ENCODE measurements at regions not wholly inside any gene's neighbourhood (a gene's known extent, or its start where the extent isn't known, plus 50 kb on each side); places are given as distances from the start of the nearest gene placed in this dataset.

GRCh38 chr21:26284531-26284930 is 114.0 kb upstream of the APP start:
- Mint-ChIP-seq H3K27ac (no peak overlapping the region), H3K27me3 (ENCODE audit: insufficient read depth, low read depth, poor library complexity) (no peaks in the 10 kb centered on the region), H3K4me3 (no peak overlapping the region), H3K9me3 (no peaks in the 10 kb centered on the region), H3K4me1 (peaks cover 26% of the 10 kb centered on the region), H3K36me3 (ENCODE audit: low read depth) (no peaks in the 10 kb centered on the region)
- no peak for DNase-seq (ENCODE audit: low spot score)
- Histone ChIP-seq H4K20me1 (replicated peaks; ENCODE audit: insufficient read depth) (no peaks in the 10 kb centered on the region), H3K27me3 (ENCODE audit: insufficient read depth) (no peaks in the 10 kb centered on the region), H3K79me2 (replicated peaks; ENCODE audit: insufficient read depth) (no peaks in the 10 kb centered on the region), H3K9me2 (ENCODE audit: insufficient read depth) (peaks cover 4% of the 10 kb centered on the region; the same call in 1 of the 2 replicates), H3K27ac (ENCODE audit: low read depth) (no peak overlapping the region), H3F3A (replicated peaks; ENCODE audit: low read depth) (no peaks in the 10 kb centered on the region), H3K4me3 (no peak overlapping the region), H3K36me3 (ENCODE audit: insufficient read depth) (no peaks in the 10 kb centered on the region), H2AFZ (no peak overlapping the region), H3K4me2 (no peak overlapping the region), H3K4me1 (ENCODE audit: insufficient read depth) (peaks cover 20% of the 10 kb centered on the region)
- ATAC-seq = no peak
- no peak for TF ChIP-seq EZH2 (IDR thresholded peaks at IDR 0.05; ENCODE audit: low read depth, unreplicated experiment)
- TF ChIP-seq ETS1 (IDR thresholded peaks at IDR 0.05) = no peak
- no peak for TF ChIP-seq CREB1 (CRISPR knock-in tag; IDR thresholded peaks at IDR 0.05; ENCODE audit: low read depth)

GRCh38 chr21:26282058-26282457 is 111.5 kb upstream of the APP start:
- TF ChIP-seq ZNF114 (CRISPR knock-in tag; IDR thresholded peaks at IDR 0.05) (no peak), POLR2AphosphoS5 (IDR thresholded peaks at IDR 0.05; ENCODE audit: low read depth) (no peak), EZH2 (IDR thresholded peaks at IDR 0.05; ENCODE audit: low read depth, unreplicated experiment) (no peak), ZNF331 (CRISPR knock-in tag; IDR thresholded peaks at IDR 0.05; ENCODE audit: low read depth) (no peak)
- no peaks in the 10 kb centered on the region for H3K9me3 Mint-ChIP-seq
- Histone ChIP-seq H3K4me1 (ENCODE audit: insufficient read depth) (peaks cover 20% of the 10 kb centered on the region), H3K36me3 (ENCODE audit: insufficient read depth) (no peaks in the 10 kb centered on the region), H3K27ac (ENCODE audit: low read depth) (no peak overlapping the region), H3K4me2 (peak overlapping the region; percentile 19; the same call in 1 of the 2 replicates), H3K9me2 (ENCODE audit: insufficient read depth) (peaks cover 4% of the 10 kb centered on the region; the same call in 1 of the 2 replicates), H2AFZ (no peak overlapping the region), H4K20me1 (replicated peaks; ENCODE audit: insufficient read depth) (no peaks in the 10 kb centered on the region), H3K27me3 (ENCODE audit: insufficient read depth) (no peaks in the 10 kb centered on the region), H3K4me3 (no peak overlapping the region), H3F3A (replicated peaks; ENCODE audit: low read depth) (no peaks in the 10 kb centered on the region), H3K79me2 (replicated peaks; ENCODE audit: insufficient read depth) (no peaks in the 10 kb centered on the region)
- H3K27me3 Mint-ChIP-seq (ENCODE audit: insufficient read depth, low read depth, poor library complexity) = no peaks in the 10 kb centered on the region
- DNase-seq (ENCODE audit: low spot score) (no peak), ATAC-seq (peak; percentile 80)
- no peak overlapping the region for H3K4me3 Mint-ChIP-seq
- no peak overlapping the region for H3K27ac Mint-ChIP-seq
- no peaks in the 10 kb centered on the region for H3K36me3 Mint-ChIP-seq (ENCODE audit: low read depth)
- H3K4me1 Mint-ChIP-seq = peaks cover 26% of the 10 kb centered on the region

- Mint-ChIP-seq H3K27me3 (ENCODE audit: insufficient read depth, low read depth, poor library complexity) (no peaks in the 10 kb centered on the region), H3K4me3 (no peak overlapping the region), H3K9me3 (no peaks in the 10 kb centered on the region), H3K27ac (no peak overlapping the region), H3K36me3 (ENCODE audit: low read depth) (no peaks in the 10 kb centered on the region), H3K4me1 (peaks cover 26% of the 10 kb centered on the region)
- no peaks in the 10 kb centered on the region for H3K27me3 ChIP-seq (ENCODE audit: insufficient read depth)
- H3K4me3 ChIP-seq = no peak overlapping the region
- H4K20me1 ChIP-seq (replicated peaks; ENCODE audit: insufficient read depth) = no peaks in the 10 kb centered on the region
- TF ChIP-seq CTCF (conservative IDR thresholded peaks at IDR 0.05; ENCODE audit: low read depth in 2 of 2) (no peak), ZNF114 (CRISPR knock-in tag; IDR thresholded peaks at IDR 0.05) (no peak), POLR2AphosphoS5 (IDR thresholded peaks at IDR 0.05; ENCODE audit: low read depth) (no peak), ZNF331 (CRISPR knock-in tag; IDR thresholded peaks at IDR 0.05; ENCODE audit: low read depth) (no peak), EZH2 (IDR thresholded peaks at IDR 0.05; ENCODE audit: low read depth, unreplicated experiment) (no peak), CREB1 (CRISPR knock-in tag; IDR thresholded peaks at IDR 0.05; ENCODE audit: low read depth) (no peak)
- H3K4me2 ChIP-seq = 0 out of 2 replicates have a peak overlapping the region, but pooled peaks have one; percentile 19
- ATAC-seq (no peak), DNase-seq (ENCODE audit: low spot score) (no peak)
- H3K79me2 ChIP-seq (replicated peaks; ENCODE audit: insufficient read depth) = no peaks in the 10 kb centered on the region
- no peak overlapping the region for H2AFZ ChIP-seq
- no peak overlapping the region for H3K27ac ChIP-seq (ENCODE audit: low read depth)
- peaks cover 20% of the 10 kb centered on the region for H3K4me1 ChIP-seq (ENCODE audit: insufficient read depth)
- no peaks in the 10 kb centered on the region for H3F3A ChIP-seq (replicated peaks; ENCODE audit: low read depth)
- H3K36me3 ChIP-seq (ENCODE audit: insufficient read depth) = no peaks in the 10 kb centered on the region
- peaks cover 4% of the 10 kb centered on the region; the same call in 1 of the 2 replicates for H3K9me2 ChIP-seq (ENCODE audit: insufficient read depth)
Measured at GRCh38 chr21:26281506-26281905, 110.9 kb upstream of the APP start.

Data from GM23338 (cell line).